Ovary (tissue), 7 donors: ENCODE measurements at regions not wholly inside any gene's neighbourhood (a gene's known extent, or its start where the extent isn't known, plus 50 kb on each side); places are given as distances from the start of the nearest gene placed in this dataset.

Experiments
- DNase-seq, 5 donors: peaks; one replicate each; pipeline ENCODE4 v3.0.0-alpha.2; 2019 to 2020
- H3K27ac ChIP-seq, 2 donors: fragments of 200-600 bp; one replicate each; pipeline versions ENCODE4 v1.5.1 to v1.8.0; 2019 to 2022
- H3K27me3 ChIP-seq: fragments of 200-600 bp; one replicate; pipeline ENCODE4 v1.8.0; 2022
- H3K36me3 ChIP-seq: fragments of 200-600 bp; sonication (generic); one replicate; pipeline ENCODE4 v1.5.1; 2019
- H3K4me1 ChIP-seq: one replicate; pipeline ENCODE4 v1.8.1; 2013; ENCODE audit warnings: mild to moderate bottlenecking, moderate library complexity; ENCODE audit not compliant: insufficient read depth
- H3K4me3 ChIP-seq: fragments of 200-600 bp; sonication (generic); one replicate; pipeline ENCODE4 v1.5.1; 2017
- H3K9me3 ChIP-seq, 2 donors: fragments of 200-600 bp in 1 of 2; sonication (generic) in 1 of 2; one replicate each; pipeline versions ENCODE4 v1.5.1 to v1.8.1; 2013 to 2019; ENCODE audit warnings: mild to moderate bottlenecking in 1 of 2, moderate library complexity in 1 of 2
- EP300 ChIP-seq: sonication (generic); formaldehyde crosslinking; IDR thresholded peaks from one replicate; pipeline ENCODE4 v1.6.1; 2017; ENCODE audit warnings: antibody characterized with exemption
- POLR2A ChIP-seq: fragments of 450-650 bp; IDR thresholded peaks from one replicate; pipeline ENCODE4 v1.6.1; 2017; ENCODE audit warnings: antibody characterized with exemption, mild to moderate bottlenecking, moderate library complexity
- WGBS, 3 donors: extraction: QIAGEN DNeasy Blood & Tissue Kit in 1 of 3; methylation state at CpG; one replicate each; pipeline versions ENCODE4 v1.1.5 to v1.1.7; 2013 to 2017; 5-methylcytosine and 5-hydroxymethylcytosine counted together
- intact Hi-C, 4 donors: fragments of 100-400 bp; cut with DNase I; formaldehyde crosslinking; loops; one replicate each; pipeline versions ENCODE4 v1.11.0 to v1.15.1; 2022 to 2023
- TF ChIP-seq, protein P1 (sequence below), 3 donors: fragments of 450-650 bp in 2 of 3; fragments of 200-600 bp in 1 of 3; IDR thresholded peaks; one replicate each; pipeline versions ENCODE4 v1.5.1 to v1.8.0; 2016 to 2022; ENCODE audit warnings: antibody characterized with exemption in 3 of 3, mild to moderate bottlenecking in 1 of 3
- donor health status: DM: no; HTN: no; CAD: no; lungs with moderate emphysema.
- donor health status: DM: no; HTN: no; CAD: no.
- donor health status: Bipolar disorder and iron deficiency.
- donor health status: DM: no; HTN: no; CAD: no.
- donor health status: DM: yes; HTN: yes; CAD: no.

DNA sequence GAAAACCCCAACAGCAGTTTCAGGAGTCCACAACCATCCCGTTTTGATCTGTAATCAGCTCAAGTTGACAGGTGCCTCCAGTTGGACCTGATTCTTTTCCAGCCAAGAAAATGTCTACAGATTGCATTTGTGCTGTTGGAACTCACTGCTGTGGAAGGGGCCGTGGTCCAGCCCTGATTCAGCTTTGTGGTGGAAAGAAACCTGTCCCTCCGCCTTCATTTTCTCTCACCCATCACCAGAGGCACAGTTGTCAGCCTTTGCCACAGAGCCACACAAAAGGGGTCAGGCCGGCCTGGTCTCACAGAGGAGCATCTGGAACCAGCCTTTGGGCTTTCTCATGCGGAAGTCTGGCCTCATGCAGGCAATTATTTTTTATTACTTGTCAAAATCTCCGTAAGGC lies 483.6 kb downstream of the GADD45G start:
- 65 to 88% (median 86%) methylated on average over 6 of the region's 6 CpGs for WGBS, 3 donors
- no peak overlapping the region for H3K27ac ChIP-seq
- intact Hi-C loops, result no loop called here
- no peaks in the 10 kb centered on the region for H3K27me3 ChIP-seq
- H3K9me3 ChIP-seq, result no peaks in the 10 kb centered on the region
- H3K4me1 ChIP-seq, result peaks cover 7% of the 10 kb centered on the region
- TF ChIP-seq EP300 (no peak), POLR2A (no peak)
- TF ChIP-seq, protein P1, sequence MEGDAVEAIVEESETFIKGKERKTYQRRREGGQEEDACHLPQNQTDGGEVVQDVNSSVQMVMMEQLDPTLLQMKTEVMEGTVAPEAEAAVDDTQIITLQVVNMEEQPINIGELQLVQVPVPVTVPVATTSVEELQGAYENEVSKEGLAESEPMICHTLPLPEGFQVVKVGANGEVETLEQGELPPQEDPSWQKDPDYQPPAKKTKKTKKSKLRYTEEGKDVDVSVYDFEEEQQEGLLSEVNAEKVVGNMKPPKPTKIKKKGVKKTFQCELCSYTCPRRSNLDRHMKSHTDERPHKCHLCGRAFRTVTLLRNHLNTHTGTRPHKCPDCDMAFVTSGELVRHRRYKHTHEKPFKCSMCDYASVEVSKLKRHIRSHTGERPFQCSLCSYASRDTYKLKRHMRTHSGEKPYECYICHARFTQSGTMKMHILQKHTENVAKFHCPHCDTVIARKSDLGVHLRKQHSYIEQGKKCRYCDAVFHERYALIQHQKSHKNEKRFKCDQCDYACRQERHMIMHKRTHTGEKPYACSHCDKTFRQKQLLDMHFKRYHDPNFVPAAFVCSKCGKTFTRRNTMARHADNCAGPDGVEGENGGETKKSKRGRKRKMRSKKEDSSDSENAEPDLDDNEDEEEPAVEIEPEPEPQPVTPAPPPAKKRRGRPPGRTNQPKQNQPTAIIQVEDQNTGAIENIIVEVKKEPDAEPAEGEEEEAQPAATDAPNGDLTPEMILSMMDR (IDR thresholded peaks at IDR 0.05), result no peak
- H3K36me3 ChIP-seq, result no peaks in the 10 kb centered on the region
- DNase-seq, result no peak
- H3K4me3 ChIP-seq, result no peak overlapping the region

DNA sequence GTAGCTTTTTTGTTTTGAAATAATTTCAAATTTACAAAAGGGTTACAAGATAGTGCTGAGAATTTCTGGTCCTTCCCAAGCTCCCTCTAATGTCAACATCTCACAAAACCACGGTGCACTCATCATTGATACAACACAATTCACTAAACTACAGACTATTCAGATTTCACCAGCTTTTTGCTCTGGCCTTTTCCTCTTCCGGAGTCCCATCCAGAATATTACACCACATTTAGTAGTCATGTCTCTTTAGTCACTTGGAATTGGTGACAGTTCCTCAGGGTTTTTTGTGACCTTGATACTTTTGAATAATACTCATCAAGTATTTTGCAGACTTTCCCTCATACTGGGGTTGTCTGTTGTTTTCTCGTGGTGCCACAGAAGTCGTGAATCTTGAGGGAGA lies 484.0 kb downstream of the GADD45G start:
- Histone ChIP-seq H3K36me3 (no peaks in the 10 kb centered on the region), H3K27me3 (no peaks in the 10 kb centered on the region), H3K4me1 (peaks cover 7% of the 10 kb centered on the region), H3K4me3 (no peak overlapping the region), H3K27ac (no peak overlapping the region), H3K9me3 (no peaks in the 10 kb centered on the region)
- TF ChIP-seq POLR2A (no peak), EP300 (no peak)
- TF ChIP-seq, protein P1 (IDR thresholded peaks at IDR 0.05), result no peak
- no peak for DNase-seq
- intact Hi-C loops, result no loop called here
- WGBS, 3 donors, result 65 to 71% (median 66%) methylated on average over 4 of the region's 4 CpGs

DNA sequence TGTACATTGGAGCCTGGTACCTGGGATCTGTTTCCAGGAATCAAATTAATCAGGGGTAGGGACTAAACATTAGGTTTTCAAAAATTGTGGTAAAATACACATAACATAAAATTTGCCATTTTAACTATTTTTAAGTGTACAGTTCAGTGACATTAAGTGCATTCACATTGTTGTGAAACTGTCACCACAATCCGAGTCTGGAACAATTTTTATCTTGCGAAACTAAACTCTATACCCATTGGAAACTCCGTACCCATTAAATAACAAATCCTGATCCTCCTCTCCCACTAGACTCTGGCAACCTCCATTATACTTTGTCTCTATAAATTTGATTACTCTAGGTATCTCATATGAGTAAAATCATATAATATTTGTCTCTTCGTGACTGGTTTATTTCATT lies 486.2 kb downstream of the GADD45G start:
- Histone ChIP-seq H3K9me3 (no peaks in the 10 kb centered on the region), H3K4me1 (peaks cover 4% of the 10 kb centered on the region), H3K4me3 (no peak overlapping the region), H3K27me3 (no peaks in the 10 kb centered on the region), H3K36me3 (no peaks in the 10 kb centered on the region), H3K27ac (no peak overlapping the region)
- TF ChIP-seq POLR2A, result no peak
- no peak for TF ChIP-seq EP300
- TF ChIP-seq, protein P1 (IDR thresholded peaks at IDR 0.05), result no peak
- no peak for DNase-seq
- intact Hi-C loops, result loop anchor here in 1 of 4 donors (10.0 kb wide), 1 partner anchor 116 kb away; no protein-coding TSS in a partner anchor
- WGBS, 3 donors, result 92 to 98% (median 96%) methylated on average over 4 of the region's 4 CpGs

DNA sequence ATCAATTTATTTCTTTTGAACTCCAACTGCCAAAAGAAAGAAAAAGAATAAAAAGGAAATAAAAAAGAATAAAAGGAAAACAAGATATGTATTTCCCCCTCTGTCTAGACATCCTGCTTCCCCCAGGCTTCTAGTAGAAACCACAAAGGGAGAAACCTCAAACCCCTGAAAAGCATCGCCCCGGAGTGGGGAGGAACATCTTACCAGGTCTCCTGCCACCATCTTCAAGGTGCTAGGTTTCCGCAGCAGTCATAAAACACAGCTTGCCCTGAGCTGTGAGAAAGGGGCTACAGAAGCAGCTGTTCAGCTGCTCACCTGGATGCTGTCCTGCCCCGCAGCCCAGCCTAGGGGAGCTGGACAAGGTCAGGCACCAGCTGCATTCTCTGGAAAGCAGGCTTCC lies 487.7 kb downstream of the GADD45G start:
- TF ChIP-seq EP300 (no peak), POLR2A (no peak)
- TF ChIP-seq, protein P1 (IDR thresholded peaks at IDR 0.05), result no peak
- H3K27me3 ChIP-seq, result no peaks in the 10 kb centered on the region
- H3K4me3 ChIP-seq, result no peak overlapping the region
- H3K4me1 ChIP-seq, result no peaks in the 10 kb centered on the region
- WGBS, 3 donors, result 73 to 83% (median 73%) methylated on average over 4 of the region's 4 CpGs
- intact Hi-C loops, result loop anchor here in 1 of 4 donors (10.0 kb wide), 1 partner anchor 118 kb away; no protein-coding TSS in a partner anchor
- H3K27ac ChIP-seq, result no peak overlapping the region
- no peaks in the 10 kb centered on the region for H3K9me3 ChIP-seq
- no peaks in the 10 kb centered on the region for H3K36me3 ChIP-seq
- no peak for DNase-seq
